ENCODE measurements at regions not wholly inside any gene's neighbourhood (a gene's known extent, or its start where the extent isn't known, plus 50 kb on each side); places are given as distances from the start of the nearest gene placed in this dataset.

GRCh38 chr15:93296759-93297500 lies 207.9 kb upstream of the RGMA start:
- DNase-seq: no peak

GRCh38 chr15:93294896-93295295 lies 205.9 kb upstream of the RGMA start:
- no peak for DNase-seq

- no peak for DNase-seq
These were observed 205.1 kb upstream of the RGMA start for GRCh38 chr15:93294066-93294465.

GRCh38 chr15:93291380-93291779 lies 202.4 kb upstream of the RGMA start:
- DNase-seq: no peak

GRCh38 chr15:93290618-93290946 lies 201.6 kb upstream of the RGMA start:
- DNase-seq: no peak

- DNase-seq: no peak
These were observed 201.1 kb upstream of the RGMA start for GRCh38 chr15:93289941-93290617.

- no peak for DNase-seq
These were observed 199.8 kb upstream of the RGMA start for GRCh38 chr15:93288728-93289294.

GRCh38 chr15:93286446-93286845 lies 197.4 kb upstream of the RGMA start:
- DNase-seq: no peak

- DNase-seq: no peak
These were observed 194.8 kb upstream of the RGMA start for GRCh38 chr15:93283854-93284253.

- DNase-seq: no peak
These were observed 193.8 kb upstream of the RGMA start for GRCh38 chr15:93282808-93283207.

GRCh38 chr15:93278783-93279182 lies 189.8 kb upstream of the RGMA start:
- no peak for DNase-seq

- no peak for DNase-seq
These were observed 189.0 kb upstream of the RGMA start for GRCh38 chr15:93278006-93278405.

GRCh38 chr15:93274257-93274656 lies 185.2 kb upstream of the RGMA start:
- no peak for DNase-seq

GRCh38 chr15:93271871-93272270 lies 182.9 kb upstream of the RGMA start:
- no peak for DNase-seq

GRCh38 chr15:93270937-93271467 lies 182.0 kb upstream of the RGMA start:
- no peak for DNase-seq

- no peak for DNase-seq
These were observed 179.1 kb upstream of the RGMA start for GRCh38 chr15:93268066-93268465.

GRCh38 chr15:93266291-93266690 lies 177.3 kb upstream of the RGMA start:
- no peak for DNase-seq

GRCh38 chr15:93265111-93265556 lies 176.1 kb upstream of the RGMA start:
- no peak for DNase-seq

- no peak for DNase-seq
These were observed 172.8 kb upstream of the RGMA start for GRCh38 chr15:93261845-93262244.

- DNase-seq: no peak
These were observed 168.9 kb upstream of the RGMA start for GRCh38 chr15:93257920-93258319.

GRCh38 chr15:93253681-93254080 lies 164.7 kb upstream of the RGMA start:
- DNase-seq: no peak

GRCh38 chr15:93252780-93253179 lies 163.8 kb upstream of the RGMA start:
- DNase-seq: no peak

GRCh38 chr15:93250950-93251349 lies 161.9 kb upstream of the RGMA start:
- no peak for DNase-seq

- no peak for DNase-seq
These were observed 161.2 kb upstream of the RGMA start for GRCh38 chr15:93250209-93250608.
